Effector CD4-positive, alpha-beta T cell (primary cell): ENCODE measurements at regions not wholly inside any gene's neighbourhood (a gene's known extent, or its start where the extent isn't known, plus 50 kb on each side); places are given as distances from the start of the nearest gene placed in this dataset.

Experiments used
- DNase-seq: peaks from one replicate; pipeline ENCODE4 v3.0.0-alpha.2; 2020

DNA sequence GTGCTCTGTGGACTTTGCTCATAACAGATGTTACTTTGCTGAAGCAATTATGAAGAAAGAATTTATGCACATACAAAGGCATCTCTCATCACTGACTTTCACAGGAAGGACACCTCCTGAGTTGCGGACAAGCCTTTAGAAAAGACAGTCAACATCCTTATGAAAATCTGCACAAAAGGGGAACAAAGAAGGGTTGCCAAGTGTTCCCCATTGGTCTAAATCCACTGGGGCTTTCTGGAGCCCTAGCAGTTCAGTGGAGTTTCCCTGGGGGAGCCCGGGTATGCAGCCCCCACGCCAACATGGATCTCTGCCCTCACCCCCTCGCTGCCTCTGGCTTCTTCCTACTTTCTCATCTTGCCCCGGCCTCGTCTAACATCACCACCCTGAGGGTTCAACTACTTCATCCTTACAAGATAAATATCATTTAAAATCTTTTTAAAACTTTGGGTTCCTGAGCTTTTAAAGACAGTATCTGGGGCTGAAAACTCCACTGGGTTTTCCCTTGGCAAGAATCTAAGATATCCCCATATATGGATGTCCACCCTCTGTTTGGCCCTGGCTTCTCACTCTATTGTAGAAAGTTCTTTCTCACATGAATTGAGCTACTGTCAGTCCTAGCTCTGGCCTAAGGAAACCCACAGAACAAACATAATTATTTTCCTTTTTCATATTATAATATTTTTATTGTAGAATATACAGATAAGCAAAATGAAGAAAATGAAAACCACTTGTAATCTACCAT lies 207.9 kb upstream of the RGMA start:
- DNase-seq = no peak

GRCh38 chr15:93294896-93295295 lies 205.9 kb upstream of the RGMA start:
- no peak for DNase-seq

DNA sequence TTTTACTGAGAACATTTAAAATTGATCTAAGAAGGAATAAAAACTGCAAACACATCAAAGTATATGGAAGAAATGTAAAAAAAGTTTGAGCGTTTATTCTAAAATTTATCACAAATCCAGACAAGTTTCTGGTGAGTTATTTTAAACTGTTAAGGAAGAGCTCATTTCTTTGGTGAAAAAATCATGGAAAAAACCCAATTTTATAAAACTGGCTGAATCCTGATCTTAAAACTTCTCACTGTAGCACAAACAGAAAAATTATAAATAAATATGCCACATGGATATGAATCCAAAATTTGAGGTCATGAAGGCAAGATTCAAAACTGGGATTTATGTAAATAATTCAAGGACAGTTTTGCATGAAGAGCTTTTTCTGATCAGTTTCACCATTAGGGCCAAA lies 205.1 kb upstream of the RGMA start:
- no peak for DNase-seq

DNA sequence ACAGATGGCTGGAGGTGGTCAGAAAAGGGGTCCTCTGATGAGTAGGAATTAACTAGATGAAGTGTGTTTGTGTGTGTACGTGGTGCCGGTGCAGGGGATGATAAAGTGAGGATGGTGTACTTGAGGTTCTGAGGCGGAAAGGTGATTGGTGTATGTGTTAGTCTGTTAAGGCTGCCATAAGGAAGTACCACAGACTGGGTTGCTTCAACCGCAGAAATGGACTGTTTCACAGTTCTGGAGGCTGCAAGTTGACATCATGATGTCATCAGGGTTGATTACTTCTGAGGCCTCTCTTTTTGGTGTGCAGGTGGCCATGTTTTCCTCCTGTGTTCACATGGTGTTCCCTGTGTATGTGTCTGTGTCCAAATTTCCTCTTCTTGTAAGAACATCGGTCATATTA lies 202.4 kb upstream of the RGMA start:
- DNase-seq = no peak

DNA sequence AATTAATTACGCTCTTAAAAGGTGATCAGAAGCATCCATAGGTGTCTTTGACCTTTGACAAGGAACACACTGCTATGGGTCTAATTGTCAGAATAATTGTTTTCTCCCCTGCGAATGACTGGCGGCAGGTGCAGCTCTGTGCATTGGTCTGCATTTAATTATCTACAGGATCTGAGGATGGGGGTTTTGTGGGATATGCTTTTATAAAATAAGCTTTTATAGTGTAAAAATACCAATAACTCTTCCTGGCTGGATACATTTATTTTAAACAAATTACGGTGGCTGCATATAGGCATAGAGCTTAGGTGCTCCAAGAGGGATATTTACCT lies 201.6 kb upstream of the RGMA start:
- no peak for DNase-seq

GRCh38 chr15:93289941-93290617 lies 201.1 kb upstream of the RGMA start:
- no peak for DNase-seq

- no peak for DNase-seq
Observed at GRCh38 chr15:93288728-93289294, 199.8 kb upstream of the RGMA start.

GRCh38 chr15:93286446-93286845 lies 197.4 kb upstream of the RGMA start:
- DNase-seq = no peak

GRCh38 chr15:93283854-93284253 lies 194.8 kb upstream of the RGMA start:
- no peak for DNase-seq

DNA sequence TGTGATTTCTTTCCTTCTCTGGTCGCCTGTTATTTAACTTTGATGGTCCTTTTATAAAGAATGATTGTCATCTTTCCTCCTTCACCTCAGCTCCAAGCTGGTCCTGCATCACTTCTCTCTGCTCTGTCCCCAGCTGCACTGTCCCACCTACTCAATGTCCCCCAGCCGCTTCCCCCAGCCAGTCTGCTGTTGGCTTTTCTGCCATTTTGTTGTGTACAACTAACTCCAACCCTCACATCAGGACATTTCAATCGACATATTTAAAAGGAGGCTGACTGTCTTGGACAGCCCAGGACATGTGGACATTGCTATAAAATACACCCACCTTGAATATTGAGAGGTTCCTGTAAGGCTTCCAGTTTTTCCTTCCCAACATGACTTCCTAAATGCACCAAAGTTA lies 193.8 kb upstream of the RGMA start:
- DNase-seq = no peak

DNA sequence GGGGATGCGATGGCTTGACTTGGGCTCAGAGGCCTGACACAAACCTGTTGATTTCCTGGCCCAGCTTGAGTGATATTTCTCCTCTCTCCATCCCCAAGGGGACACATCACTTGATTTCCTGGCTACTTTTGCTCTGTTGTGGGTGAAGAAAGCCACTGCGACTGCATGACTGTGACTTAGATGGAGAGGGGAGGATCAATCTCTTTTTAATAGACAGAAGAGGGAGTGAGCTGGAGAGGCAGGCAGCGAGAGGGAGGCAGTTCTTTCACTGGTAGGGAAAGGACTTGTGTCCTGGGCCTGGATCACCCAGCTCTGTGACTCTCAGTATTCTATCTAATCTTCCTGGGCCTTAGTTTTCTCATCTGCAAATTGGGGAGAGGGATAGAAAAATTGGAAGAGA lies 189.8 kb upstream of the RGMA start:
- no peak for DNase-seq

DNA sequence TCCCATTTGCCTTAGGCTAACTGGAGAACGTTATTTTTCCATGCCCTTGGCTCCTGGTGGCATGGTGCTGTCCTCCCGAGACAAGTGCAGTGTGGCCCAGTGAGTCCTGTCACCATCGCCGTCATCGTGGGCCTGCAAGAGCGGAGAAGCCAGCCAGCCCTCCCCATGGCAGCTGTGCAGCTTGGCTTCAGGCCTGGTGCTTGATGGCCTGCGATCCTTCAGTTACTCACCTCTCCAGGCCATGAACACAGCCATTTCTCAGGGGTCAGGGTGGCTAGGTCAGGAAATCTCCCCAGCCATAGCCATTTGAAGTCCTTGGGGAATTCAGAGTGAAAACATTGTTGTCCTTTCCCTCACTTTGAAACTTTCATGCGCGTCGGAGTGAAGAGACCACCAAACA lies 189.0 kb upstream of the RGMA start:
- no peak for DNase-seq

DNA sequence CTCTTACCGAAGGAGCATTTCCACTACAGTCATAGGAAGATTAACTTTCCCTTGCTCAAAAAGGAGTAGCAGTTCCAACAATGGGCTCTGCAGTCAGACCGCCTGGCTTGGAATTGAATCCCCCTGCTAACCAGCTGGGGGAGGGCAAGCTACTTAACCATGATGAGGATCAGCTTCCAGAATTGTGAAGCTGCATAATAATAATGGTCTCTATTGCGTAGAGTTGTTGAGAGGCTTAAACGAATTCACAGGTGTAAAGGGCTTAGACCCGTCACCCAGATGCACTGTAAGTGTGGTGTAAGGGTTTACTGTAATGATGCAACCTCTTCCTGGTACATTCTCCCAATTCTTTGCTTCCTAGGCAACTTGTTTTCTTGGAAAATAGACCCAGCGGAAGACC lies 185.2 kb upstream of the RGMA start:
- no peak for DNase-seq

DNA sequence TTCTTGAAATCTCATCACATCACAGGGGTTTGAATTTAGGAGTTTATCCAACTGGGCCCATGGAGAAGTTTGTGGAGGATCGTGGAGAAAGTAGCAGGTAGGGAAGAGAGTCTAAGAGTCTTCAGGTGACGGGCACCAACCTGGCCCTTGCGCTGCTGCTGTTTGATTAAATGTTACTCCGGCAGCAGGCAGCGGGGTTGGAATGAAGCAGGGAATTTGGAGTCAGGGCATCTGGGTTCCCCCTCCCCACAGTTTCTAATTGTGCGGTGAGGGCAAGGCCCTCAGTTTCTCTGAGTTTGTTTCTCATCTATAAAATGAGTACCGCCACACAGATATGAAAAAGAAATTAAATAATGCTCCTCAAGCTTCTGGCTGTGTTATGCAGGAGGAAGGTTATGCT lies 182.9 kb upstream of the RGMA start:
- no peak for DNase-seq

DNA sequence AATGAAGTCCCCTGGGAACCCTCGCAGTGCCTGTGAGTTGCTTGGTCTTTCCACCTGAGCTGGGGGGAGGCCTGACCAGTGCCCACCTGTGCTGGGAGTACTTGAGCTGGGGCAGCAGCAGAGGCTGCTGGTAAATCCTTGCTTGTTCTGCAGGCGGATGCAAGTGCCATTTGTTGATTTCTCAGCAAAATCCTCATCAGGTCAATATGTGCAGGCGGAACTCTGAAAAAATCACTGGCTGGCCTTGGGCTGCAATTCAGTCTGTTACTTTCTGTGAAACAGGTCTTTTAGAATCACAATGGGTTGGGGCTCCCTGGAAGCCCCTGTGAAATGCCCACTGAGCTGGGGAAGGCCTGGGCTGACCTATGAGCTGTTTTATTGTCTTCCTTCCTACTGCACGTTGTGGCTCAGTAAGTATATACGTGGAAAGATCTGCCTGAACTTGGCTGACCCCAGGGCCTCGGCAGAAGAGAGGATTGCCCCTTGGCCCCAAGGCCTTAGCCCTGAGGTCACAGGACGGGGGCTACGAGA lies 182.0 kb upstream of the RGMA start:
- DNase-seq = no peak

DNA sequence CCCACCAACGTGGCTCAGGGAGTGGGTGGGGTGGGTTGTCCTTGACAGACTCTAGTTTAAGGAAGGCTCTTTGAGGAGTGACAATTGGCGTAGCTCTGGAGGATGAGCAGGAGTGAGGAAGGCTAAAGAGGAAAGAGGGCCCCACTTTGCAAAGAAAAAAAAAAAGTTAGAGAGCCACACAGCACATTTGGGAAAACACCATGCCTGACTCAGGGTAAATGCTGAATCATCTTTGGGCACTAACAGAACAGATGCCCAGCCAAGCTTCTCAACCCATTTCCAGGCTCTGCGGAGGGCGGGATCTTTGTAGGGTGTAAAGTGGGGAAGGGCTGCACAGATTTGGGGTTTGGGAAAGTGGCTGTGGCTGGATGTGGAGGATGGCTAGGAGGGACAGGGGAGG lies 179.1 kb upstream of the RGMA start:
- DNase-seq = no peak

DNA sequence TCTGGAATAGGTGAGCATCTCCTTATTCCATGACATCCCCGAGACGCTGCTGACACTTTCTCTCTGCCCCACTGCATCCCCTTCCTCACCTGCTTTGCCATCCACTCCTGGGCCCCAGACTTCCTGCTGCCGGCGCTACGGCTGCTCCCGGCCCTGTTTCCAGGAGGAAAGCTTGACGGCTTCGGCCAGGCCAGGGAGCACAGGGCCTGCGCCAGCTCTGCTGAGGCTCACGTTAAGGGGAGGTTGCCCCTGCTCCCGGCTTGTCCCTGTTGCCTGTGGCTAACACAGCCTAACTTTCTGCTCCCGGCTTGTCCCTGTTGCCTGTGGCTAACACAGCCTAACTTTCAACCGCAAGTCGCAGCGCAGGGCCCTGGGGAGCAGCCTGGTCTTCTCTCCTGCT lies 177.3 kb upstream of the RGMA start:
- no peak for DNase-seq

GRCh38 chr15:93265111-93265556 lies 176.1 kb upstream of the RGMA start:
- no peak for DNase-seq

DNA sequence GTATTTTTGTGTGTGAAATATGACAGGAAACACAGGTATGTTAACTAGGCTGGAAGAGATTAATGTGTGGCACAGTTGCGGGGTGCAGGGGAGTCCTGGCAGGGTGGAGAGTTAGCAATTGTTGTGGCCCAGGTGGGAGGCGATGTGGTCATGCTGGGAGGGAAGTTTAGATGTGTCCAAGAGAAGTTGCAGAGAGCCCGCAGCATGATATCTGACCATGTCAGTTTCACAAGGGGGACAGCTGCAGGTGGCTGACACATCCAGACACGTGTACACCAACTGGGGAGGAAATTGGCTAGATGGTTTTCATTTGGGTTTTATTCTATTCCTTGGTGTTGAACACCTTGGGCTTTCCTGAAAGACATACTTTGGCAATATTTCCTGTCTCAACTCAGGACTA lies 172.8 kb upstream of the RGMA start:
- no peak for DNase-seq

GRCh38 chr15:93257920-93258319 lies 168.9 kb upstream of the RGMA start:
- no peak for DNase-seq

GRCh38 chr15:93253681-93254080 lies 164.7 kb upstream of the RGMA start:
- no peak for DNase-seq

DNA sequence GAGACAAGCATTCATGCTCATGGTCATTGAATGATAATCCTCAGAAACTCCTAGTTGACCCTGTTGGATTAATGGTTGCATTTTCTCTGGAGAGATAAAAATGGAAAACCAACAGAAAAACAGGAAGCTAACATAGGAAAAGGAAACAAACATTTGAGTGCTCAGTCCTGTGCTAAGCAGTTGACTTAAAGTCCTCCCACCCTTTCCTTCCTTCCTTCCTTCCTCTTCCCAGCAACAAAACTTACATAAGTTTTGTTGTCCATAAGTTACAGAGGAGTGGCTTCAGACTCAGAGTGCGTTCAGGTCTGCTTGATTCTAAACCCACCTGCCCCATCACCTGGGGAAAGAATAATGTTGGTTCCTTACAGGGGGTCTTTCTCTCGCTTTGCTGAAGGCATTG lies 163.8 kb upstream of the RGMA start:
- no peak for DNase-seq

DNA sequence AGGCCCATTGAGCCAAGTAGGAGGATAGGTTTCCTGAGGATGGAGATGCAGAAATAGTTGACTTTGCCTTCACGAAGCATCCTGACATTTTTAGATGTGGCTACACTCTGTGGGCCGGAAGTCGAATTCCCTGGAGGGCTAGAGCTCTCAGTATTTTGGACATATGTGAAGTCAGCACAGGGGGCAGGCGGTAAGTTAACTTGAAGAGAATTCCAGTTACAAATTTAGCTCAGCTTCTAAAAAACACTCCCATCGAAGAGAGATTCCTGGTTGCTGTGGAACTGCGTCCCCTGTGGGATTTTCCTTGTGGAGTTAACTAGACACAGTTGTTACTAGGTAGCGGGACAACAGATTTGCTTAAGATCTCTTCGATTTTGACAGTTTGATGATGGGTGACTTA lies 161.9 kb upstream of the RGMA start:
- DNase-seq = no peak

DNA sequence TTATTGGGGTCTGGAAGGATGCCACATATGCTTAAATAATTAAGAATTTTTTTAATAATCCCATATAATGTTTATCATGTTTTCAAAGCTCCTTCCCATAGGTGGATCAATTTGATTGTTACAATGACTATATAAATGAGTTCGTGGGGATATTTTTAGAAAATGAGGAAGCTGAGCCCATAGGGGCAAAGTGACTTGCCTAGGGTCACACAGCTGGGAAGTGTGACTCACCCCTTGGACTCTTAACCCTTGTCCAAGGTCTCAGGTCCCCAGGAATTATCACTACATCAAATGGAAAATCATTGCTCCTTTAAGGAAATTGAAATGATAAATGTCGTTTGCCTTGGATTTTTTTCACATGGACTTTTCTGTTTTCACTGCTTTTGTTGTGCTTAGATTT lies 161.2 kb upstream of the RGMA start:
- no peak for DNase-seq
